Mononuclear cell (primary cell): ENCODE measurements at regions not wholly inside any gene's neighbourhood (a gene's known extent, or its start where the extent isn't known, plus 50 kb on each side); places are given as distances from the start of the nearest gene placed in this dataset.

ENCODE experiments used
- H3K27me3 ChIP-seq: 2 replicates; pipeline ENCODE4 v1.6.0; 2011; ENCODE audit warnings: low read length, control low read depth; ENCODE audit not compliant: insufficient read depth
- H3K4me1 ChIP-seq: 2 replicates; pipeline ENCODE4 v1.5.1; 2011; ENCODE audit warnings: mild to moderate bottlenecking, low read length, control low read depth; ENCODE audit not compliant: insufficient read depth
- H3K4me3 ChIP-seq: 2 replicates; pipeline ENCODE4 v1.5.1; 2011; ENCODE audit warnings: mild to moderate bottlenecking, low read length, moderate library complexity
- H3K9me3 ChIP-seq: 2 replicates; pipeline ENCODE4 v1.5.1; 2011; ENCODE audit warnings: low read depth, mild to moderate bottlenecking, control low read depth, low read length

- Histone ChIP-seq H3K4me3 (no peak overlapping the region), H3K9me3 (no peaks in the 10 kb centered on the region), H3K27me3 (no peaks in the 10 kb centered on the region), H3K4me1 (no peaks in the 10 kb centered on the region)
Measured at GRCh38 chr4:128393101-128393704, 105.6 kb upstream of the PGRMC2 start.

- Histone ChIP-seq H3K4me1 (no peaks in the 10 kb centered on the region), H3K4me3 (no peak overlapping the region), H3K9me3 (no peaks in the 10 kb centered on the region), H3K27me3 (no peaks in the 10 kb centered on the region)
Measured at GRCh38 chr4:128390475-128390996, 102.9 kb upstream of the PGRMC2 start.

GRCh38 chr4:128388796-128389195, 101.2 kb upstream of the PGRMC2 start:
- Histone ChIP-seq H3K27me3 (no peaks in the 10 kb centered on the region), H3K4me1 (no peaks in the 10 kb centered on the region), H3K9me3 (no peaks in the 10 kb centered on the region), H3K4me3 (no peak overlapping the region)

GRCh38 chr4:128388352-128388630, 100.7 kb upstream of the PGRMC2 start:
- Histone ChIP-seq H3K4me1 (no peaks in the 10 kb centered on the region), H3K27me3 (no peaks in the 10 kb centered on the region), H3K9me3 (no peaks in the 10 kb centered on the region), H3K4me3 (no peak overlapping the region)

- no peaks in the 10 kb centered on the region for H3K4me1 ChIP-seq
- H3K27me3 ChIP-seq, result no peaks in the 10 kb centered on the region
- H3K9me3 ChIP-seq, result no peaks in the 10 kb centered on the region
- no peak overlapping the region for H3K4me3 ChIP-seq
Measured at GRCh38 chr4:128387600-128388351, 100.2 kb upstream of the PGRMC2 start.

GRCh38 chr4:128386761-128387599, 99.4 kb upstream of the PGRMC2 start:
- H3K4me3 ChIP-seq, result no peak overlapping the region
- H3K9me3 ChIP-seq, result no peaks in the 10 kb centered on the region
- no peaks in the 10 kb centered on the region for H3K27me3 ChIP-seq
- no peaks in the 10 kb centered on the region for H3K4me1 ChIP-seq

GRCh38 chr4:128385683-128386304, 98.2 kb upstream of the PGRMC2 start:
- Histone ChIP-seq H3K4me3 (no peak overlapping the region), H3K9me3 (no peaks in the 10 kb centered on the region)

GRCh38 chr4:128384765-128385598, 97.4 kb upstream of the PGRMC2 start:
- no peaks in the 10 kb centered on the region for H3K9me3 ChIP-seq
- H3K27me3 ChIP-seq, result no peaks in the 10 kb centered on the region
- no peak overlapping the region for H3K4me3 ChIP-seq
- no peaks in the 10 kb centered on the region for H3K4me1 ChIP-seq

More at GRCh38 chr4:128385683-128386304, 98.2 kb upstream of the PGRMC2 start:
- Histone ChIP-seq H3K4me1 (no peaks in the 10 kb centered on the region), H3K27me3 (no peaks in the 10 kb centered on the region)

- no peaks in the 10 kb centered on the region for H3K27me3 ChIP-seq
- H3K4me1 ChIP-seq, result no peaks in the 10 kb centered on the region
- H3K4me3 ChIP-seq, result no peak overlapping the region
- no peaks in the 10 kb centered on the region for H3K9me3 ChIP-seq
Measured at GRCh38 chr4:128384091-128384520, 96.5 kb upstream of the PGRMC2 start.

- Histone ChIP-seq H3K4me3 (no peak overlapping the region), H3K27me3 (no peaks in the 10 kb centered on the region), H3K4me1 (no peaks in the 10 kb centered on the region), H3K9me3 (no peaks in the 10 kb centered on the region)
Measured at GRCh38 chr4:128381748-128382559, 94.3 kb upstream of the PGRMC2 start.

GRCh38 chr4:128380306-128380705, 92.7 kb upstream of the PGRMC2 start:
- Histone ChIP-seq H3K27me3 (no peaks in the 10 kb centered on the region), H3K9me3 (no peaks in the 10 kb centered on the region), H3K4me3 (no peak overlapping the region), H3K4me1 (no peaks in the 10 kb centered on the region)

GRCh38 chr4:128379860-128380259, 92.2 kb upstream of the PGRMC2 start:
- Histone ChIP-seq H3K9me3 (no peaks in the 10 kb centered on the region), H3K4me1 (no peaks in the 10 kb centered on the region), H3K27me3 (no peaks in the 10 kb centered on the region), H3K4me3 (no peak overlapping the region)

GRCh38 chr4:128378668-128379067, 91.1 kb upstream of the PGRMC2 start:
- Histone ChIP-seq H3K4me3 (no peak overlapping the region), H3K9me3 (no peaks in the 10 kb centered on the region), H3K27me3 (no peaks in the 10 kb centered on the region), H3K4me1 (no peaks in the 10 kb centered on the region)

- Histone ChIP-seq H3K4me1 (no peaks in the 10 kb centered on the region), H3K9me3 (no peaks in the 10 kb centered on the region), H3K27me3 (no peaks in the 10 kb centered on the region), H3K4me3 (no peak overlapping the region)
Measured at GRCh38 chr4:128376958-128377357, 89.3 kb upstream of the PGRMC2 start.
